ENCODE measurements at regions not wholly inside any gene's neighbourhood (a gene's known extent, or its start where the extent isn't known, plus 50 kb on each side); places are given as distances from the start of the nearest gene placed in this dataset.

DNA sequence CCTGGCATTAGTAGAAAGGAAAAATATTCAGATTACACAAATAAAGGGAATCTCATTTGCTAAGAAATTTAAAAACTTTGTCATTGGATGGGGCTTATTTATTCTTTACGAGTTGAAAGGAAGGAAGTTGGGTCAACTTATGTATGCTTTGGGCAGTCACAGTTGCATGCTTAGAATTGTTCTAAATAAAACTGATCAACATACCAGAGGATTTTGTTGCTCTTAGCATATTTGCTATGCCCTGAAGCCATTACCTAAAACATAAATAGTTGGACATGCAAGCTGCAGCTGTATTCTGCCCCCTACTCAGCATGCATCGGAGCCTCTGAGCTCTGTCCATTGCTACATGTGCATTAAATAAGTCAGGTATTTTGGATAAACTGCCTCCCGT lies 172.7 kb upstream of the MEF2C start:
- TF ChIP-seq YY1 (IDR thresholded peaks at IDR 0.05; ENCODE audit: insufficient read depth, insufficient read length) (no peak), ZNF274 (IDR thresholded peaks at IDR 0.05; ENCODE audit: low read depth, low read length) (no peak), SUZ12 (IDR thresholded peaks at IDR 0.05; ENCODE audit: extremely low read depth, insufficient read depth, insufficient read length) (no peak)

Measured in NT2/D1 (cell line).